PC-3 (cell line): ENCODE measurements at regions not wholly inside any gene's neighbourhood (a gene's known extent, or its start where the extent isn't known, plus 50 kb on each side); places are given as distances from the start of the nearest gene placed in this dataset.

Source experiments
- ATAC-seq: fragments of 200-7000 bp; cut with Tn5 transposase; 2 replicates; pipeline ENCODE4 v1.9.1; 2020; ENCODE audit warnings: mild to moderate bottlenecking, moderate library complexity
- BruUV-seq: library from RNA; stranded (reverse); fragments of 400-500 nt; replicated peaks from 2 replicates; lab custom pipeline; 2021; lab: Mats Ljungman, UMichigan
- CTCF ChIA-PET: fragments of 300-600 bp; sonication (Branson Sonifier 250); formaldehyde crosslinking; loops from one replicate; lab custom pipeline; 2022; ENCODE audit warnings: antibody characterized with exemption; lab: Charles Lee
- POLR2A ChIA-PET: fragments of 300-600 bp; sonication (Branson Sonifier 250); formaldehyde crosslinking; loops from one replicate; lab custom pipeline; 2022; ENCODE audit warnings: antibody characterized with exemption; ENCODE audit not compliant: unreplicated experiment; lab: Charles Lee
- DNase-seq: peaks from one replicate; pipeline ENCODE4 v3.0.0-alpha.2; 2015
- H2AFZ ChIP-seq: fragments of 300-600 bp; sonication (generic); 2 replicates; pipeline ENCODE4 v1.6.0; 2016; ENCODE audit warnings: antibody characterized with exemption, low read length
- H3F3A ChIP-seq: fragments of 300-600 bp; sonication (generic); one replicate; pipeline ENCODE4 v1.6.0; 2017; ENCODE audit warnings: antibody characterized with exemption, low read length, control low read depth, mild to moderate bottlenecking; ENCODE audit not compliant: unreplicated experiment
- H3K27ac ChIP-seq: fragments of 300-600 bp; sonication (generic); 2 replicates; pipeline ENCODE4 v1.5.1; 2016; ENCODE audit warnings: mild to moderate bottlenecking, low read length
- H3K27me3 ChIP-seq: fragments of 300-600 bp; sonication (generic); 2 replicates; pipeline ENCODE4 v1.6.1; 2016; ENCODE audit warnings: low read length, mixed read lengths
- H3K36me3 ChIP-seq: fragments of 300-600 bp; sonication (generic); 2 replicates; pipeline ENCODE4 v1.6.1; 2016; ENCODE audit warnings: low read depth, mixed run types, low read length, mixed read lengths
- H3K4me1 ChIP-seq: fragments of 300-600 bp; sonication (generic); 2 replicates; pipeline ENCODE4 v1.5.1; 2016; ENCODE audit warnings: low read length; ENCODE audit not compliant: insufficient read depth
- H3K4me2 ChIP-seq: fragments of 300-600 bp; sonication (generic); 2 replicates; pipeline ENCODE4 v1.6.0; 2016; ENCODE audit warnings: low read length
- H3K4me3 ChIP-seq: fragments of 300-600 bp; sonication (generic); 2 replicates; pipeline ENCODE4 v1.5.1; 2016; ENCODE audit warnings: mild to moderate bottlenecking, low read length, mixed read lengths
- H3K79me2 ChIP-seq: fragments of 300-600 bp; sonication (generic); 2 replicates; pipeline ENCODE4 v1.6.1; 2017; ENCODE audit warnings: low read length, mixed read lengths
- H3K9ac ChIP-seq: fragments of 300-600 bp; sonication (generic); 2 replicates; pipeline ENCODE4 v1.6.0; 2016; ENCODE audit warnings: mild to moderate bottlenecking, low read length
- H3K9me2 ChIP-seq: fragments of 300-600 bp; sonication (generic); replicated peaks from 2 replicates; pipeline ENCODE4 v1.6.1; 2016; ENCODE audit warnings: mixed run types, low read length, mixed read lengths
- H3K9me3 ChIP-seq: fragments of 300-600 bp; sonication (generic); 2 replicates; pipeline ENCODE4 v1.6.1; 2016; ENCODE audit warnings: low read length, mixed read lengths
- H4K20me1 ChIP-seq: fragments of 300-600 bp; sonication (generic); 2 replicates; pipeline ENCODE4 v1.6.1; 2016; ENCODE audit warnings: low read length, mixed read lengths
- CTCF ChIP-seq: fragments of 300-600 bp; sonication (generic); conservative IDR thresholded peaks from 2 replicates; pipeline ENCODE4 v1.5.1; 2017; ENCODE audit warnings: antibody characterized with exemption, low read depth, mild to moderate bottlenecking, low read length
- EZH2 ChIP-seq: fragments of 300-600 bp; sonication (generic); IDR thresholded peaks from one replicate; pipeline ENCODE4 v1.6.1; 2017; ENCODE audit warnings: antibody characterized with exemption, mild to moderate bottlenecking, low read length; ENCODE audit not compliant: unreplicated experiment
- EZH2phosphoT487 ChIP-seq: fragments of 300-600 bp; sonication (generic); IDR thresholded peaks from 2 replicates; pipeline ENCODE4 v1.6.1; 2018; ENCODE audit warnings: mild to moderate bottlenecking, antibody characterized with exemption, low read length, borderline replicate concordance
- intact Hi-C: fragments of 100-400 bp; cut with micrococcal nuclease; formaldehyde crosslinking; loops from 2 replicates; pipeline ENCODE4 v1.9.0; 2023

GRCh38 chr3:148079370-148079769 lies 618.3 kb upstream of the AGTR1 start:
- no peak for DNase-seq
- no peak for ATAC-seq
- Histone ChIP-seq H3K4me1 (no peaks in the 10 kb centered on the region), H3K79me2 (no peaks in the 10 kb centered on the region), H4K20me1 (no peaks in the 10 kb centered on the region), H3K9me2 (no peaks in the 10 kb centered on the region), H3K4me2 (no peak overlapping the region), H3K4me3 (no peak overlapping the region), H3K9ac (no peak overlapping the region), H3K9me3 (no peaks in the 10 kb centered on the region), H2AFZ (no peak overlapping the region), H3K27me3 (peaks cover 12% of the 10 kb centered on the region), H3K36me3 (no peaks in the 10 kb centered on the region), H3F3A (no peaks in the 10 kb centered on the region), H3K27ac (no peak overlapping the region)
- TF ChIP-seq EZH2phosphoT487 (no peak), CTCF (no peak), EZH2 (no peak)
- no TSS peak for BruUV-seq
- CTCF ChIA-PET, result no interaction called here
- POLR2A ChIA-PET, result no interaction called here
- intact Hi-C loops, result loop anchor here (5.0 to 10.0 kb wide), 2 partner anchors 245 to 957 kb away; no protein-coding TSS in a partner anchor

- no TSS peak for BruUV-seq
- Histone ChIP-seq H3K27ac (no peak overlapping the region), H3F3A (no peaks in the 10 kb centered on the region), H3K79me2 (no peaks in the 10 kb centered on the region), H3K4me3 (no peak overlapping the region), H3K27me3 (peaks cover 12% of the 10 kb centered on the region), H3K36me3 (no peaks in the 10 kb centered on the region), H3K9me3 (no peaks in the 10 kb centered on the region), H3K4me1 (no peaks in the 10 kb centered on the region), H3K4me2 (no peak overlapping the region), H3K9me2 (no peaks in the 10 kb centered on the region), H3K9ac (no peak overlapping the region), H4K20me1 (no peaks in the 10 kb centered on the region), H2AFZ (no peak overlapping the region)
- no peak for TF ChIP-seq EZH2
- CTCF ChIA-PET, result no interaction called here
- intact Hi-C loops, result no loop called here
- POLR2A ChIA-PET, result no interaction called here
- ATAC-seq (no peak), DNase-seq (no peak)
Measured at GRCh38 chr3:148081926-148082325, 615.8 kb upstream of the AGTR1 start.

GRCh38 chr3:148082506-148083280 lies 615.0 kb upstream of the AGTR1 start:
- CTCF ChIA-PET, result no interaction called here
- ATAC-seq (no peak), DNase-seq (no peak)
- H3K4me2 ChIP-seq, result no peak overlapping the region
- no peaks in the 10 kb centered on the region for H3K9me3 ChIP-seq
- no peaks in the 10 kb centered on the region for H3K36me3 ChIP-seq
- H3K9me2 ChIP-seq, result no peaks in the 10 kb centered on the region
- H3K27ac ChIP-seq, result no peak overlapping the region
- H2AFZ ChIP-seq, result no peak overlapping the region
- H3K4me3 ChIP-seq, result no peak overlapping the region
- no peak for TF ChIP-seq CTCF
- TF ChIP-seq EZH2phosphoT487, result no peak
- no peak for TF ChIP-seq EZH2
- no peaks in the 10 kb centered on the region for H3F3A ChIP-seq
- H3K9ac ChIP-seq, result no peak overlapping the region
- no peaks in the 10 kb centered on the region for H3K79me2 ChIP-seq
- intact Hi-C loops, result no loop called here
- BruUV-seq, result no TSS peak
- no peaks in the 10 kb centered on the region for H3K4me1 ChIP-seq
- H4K20me1 ChIP-seq, result no peaks in the 10 kb centered on the region
- POLR2A ChIA-PET, result no interaction called here
- H3K27me3 ChIP-seq, result peaks cover 12% of the 10 kb centered on the region
